ENCODE measurements at regions not wholly inside any gene's neighbourhood (a gene's known extent, or its start where the extent isn't known, plus 50 kb on each side); places are given as distances from the start of the nearest gene placed in this dataset.
A peak's percentile ranks its signal among the peaks of the same experiment; 100 is the strongest.
"Not testable (repeated sequence)": the region's sequence is repeated elsewhere in the genome, so short reads cannot be mapped to it uniquely, and the experiment has no call there.

DNA sequence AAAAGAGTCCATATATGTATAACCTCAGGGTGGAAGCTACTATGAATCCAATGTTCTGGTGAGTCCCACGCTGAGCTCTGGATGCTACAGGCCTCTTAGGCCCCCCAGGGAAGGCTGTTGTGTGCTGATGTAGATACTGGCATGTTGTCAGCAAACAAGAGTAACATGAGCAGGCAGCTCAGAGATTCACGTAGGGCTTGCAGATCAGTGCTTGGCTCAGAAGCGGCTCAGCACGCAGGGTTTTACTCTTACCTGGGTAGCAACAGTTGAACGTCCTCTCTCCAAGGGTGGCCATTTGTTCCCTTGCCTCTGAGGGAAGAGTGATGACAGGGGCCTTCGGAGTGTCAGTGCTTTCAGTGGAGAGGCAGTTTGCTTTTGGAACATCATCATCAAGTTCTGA lies 93.4 kb downstream of the ZFP64 start:
- no peak for DNase-seq

- no peak for DNase-seq
Measured at GRCh38 chr20:52096117-52096516, 95.5 kb downstream of the ZFP64 start.

GRCh38 chr20:52094693-52095092 lies 96.9 kb downstream of the ZFP64 start:
- DNase-seq, result no peak

- no peak for DNase-seq
Measured at GRCh38 chr20:52093575-52093974, 98.0 kb downstream of the ZFP64 start.

DNA sequence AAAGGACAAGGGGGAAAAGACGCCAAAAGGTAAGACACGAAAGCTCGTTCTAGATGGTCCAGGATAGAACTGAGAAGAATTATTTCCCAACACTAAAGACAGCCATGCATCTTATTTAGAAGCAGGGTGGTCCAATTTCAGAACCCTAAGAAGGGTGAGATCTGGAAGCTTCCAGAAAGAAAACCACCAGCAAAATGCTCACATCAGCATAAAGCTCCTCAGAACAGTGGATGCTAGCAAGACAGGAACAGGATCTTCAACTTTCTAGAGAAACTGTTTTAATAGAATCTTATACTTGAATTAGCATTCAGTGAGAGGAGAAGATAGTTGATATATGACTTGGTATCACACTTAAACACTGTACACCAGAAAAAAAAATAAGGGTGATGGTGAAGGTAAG lies 101.5 kb downstream of the ZFP64 start:
- DNase-seq, result no peak

DNA sequence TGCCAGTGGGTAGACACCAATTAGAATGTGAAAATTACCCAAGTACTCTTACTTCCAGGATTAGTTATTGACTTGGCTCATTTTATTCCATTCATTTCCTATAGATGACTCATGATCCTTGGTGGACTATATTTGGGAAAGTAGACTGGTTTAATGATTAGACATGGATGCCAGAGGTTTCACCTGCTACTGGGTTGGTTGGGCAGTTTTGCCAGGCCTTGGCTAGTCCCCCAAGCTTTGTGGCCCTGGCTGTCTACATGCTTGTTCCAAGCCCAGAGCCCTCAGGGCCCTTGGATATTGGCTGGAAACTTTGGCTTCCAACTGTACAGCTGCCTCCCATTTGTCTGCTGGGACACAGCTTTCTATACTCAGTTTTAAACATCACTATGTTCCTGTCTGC lies 104.1 kb downstream of the ZFP64 start:
- DNase-seq, result no peak

GRCh38 chr20:52086878-52087277 lies 104.7 kb downstream of the ZFP64 start:
- no peak for DNase-seq

- DNase-seq, result no peak
Measured at GRCh38 chr20:52084727-52085126, 106.9 kb downstream of the ZFP64 start.

DNA sequence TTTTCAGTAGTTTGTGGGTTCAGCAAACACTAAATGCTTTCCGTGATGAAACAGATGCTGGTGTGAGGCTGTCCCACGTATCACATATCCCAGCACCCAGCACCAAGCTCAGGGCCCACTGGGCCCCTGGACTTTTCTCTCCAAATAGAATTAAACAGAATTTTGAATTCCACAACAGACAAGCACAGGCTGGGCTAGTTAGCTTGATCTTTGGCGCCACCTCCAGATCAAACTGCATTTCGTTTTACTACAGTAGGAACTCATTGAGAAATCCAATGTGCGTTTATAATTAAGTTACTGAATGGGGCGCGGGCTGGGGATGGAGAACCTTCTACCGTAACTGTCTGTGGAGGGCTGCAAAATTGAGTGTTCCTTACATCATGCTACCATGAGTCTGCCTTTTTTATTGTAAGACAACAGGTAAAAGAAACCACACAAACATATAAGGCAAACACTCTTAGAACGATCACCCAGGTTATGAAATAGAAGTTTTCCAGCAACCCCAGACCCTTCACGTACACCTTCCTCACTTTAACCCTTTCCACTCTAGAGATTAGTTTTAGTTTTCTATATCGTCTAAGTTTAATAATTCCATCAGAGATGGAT lies 107.8 kb downstream of the ZFP64 start:
- peak; percentile 25 for DNase-seq

DNA sequence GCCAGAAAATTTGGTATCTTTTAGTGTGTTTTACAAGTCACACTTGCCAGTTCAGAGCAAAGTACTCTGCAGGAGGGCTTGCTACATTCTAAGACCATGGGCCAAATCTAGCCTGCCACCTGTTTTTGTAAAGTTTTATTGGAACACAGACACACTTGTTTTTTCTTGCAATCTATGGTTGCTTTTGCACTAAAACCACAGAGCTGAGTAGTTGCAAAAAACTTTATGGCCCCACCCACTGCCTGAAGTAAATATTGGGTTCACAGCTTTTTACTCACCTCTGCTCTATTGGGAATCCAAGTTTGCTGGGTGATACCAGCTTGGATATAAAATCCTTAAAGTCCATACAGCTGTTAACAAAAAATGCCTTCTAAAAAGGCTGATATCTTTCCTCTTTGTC lies 109.0 kb downstream of the ZFP64 start:
- no peak for DNase-seq

- no peak for DNase-seq
Measured at GRCh38 chr20:52081791-52082190, 109.8 kb downstream of the ZFP64 start.

DNA sequence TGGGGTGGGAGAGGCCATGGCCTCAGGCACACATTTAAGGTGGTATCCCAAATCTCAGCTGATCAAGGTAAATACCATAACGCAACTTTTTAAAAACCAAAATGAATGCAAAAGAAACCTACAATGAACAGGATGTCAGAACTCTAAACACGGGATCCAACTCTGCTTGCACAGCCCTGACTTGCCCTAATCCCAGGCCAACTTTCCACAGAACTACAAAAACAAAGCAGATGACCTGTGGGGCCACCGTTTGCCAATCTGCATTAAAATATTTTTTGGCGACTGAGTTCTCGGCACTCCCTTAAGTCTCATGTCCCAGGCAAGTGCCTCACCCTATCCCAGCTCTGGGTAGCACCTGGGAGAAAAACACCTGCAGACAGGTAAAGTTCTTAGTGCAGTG lies 110.5 kb downstream of the ZFP64 start:
- no peak for DNase-seq

DNA sequence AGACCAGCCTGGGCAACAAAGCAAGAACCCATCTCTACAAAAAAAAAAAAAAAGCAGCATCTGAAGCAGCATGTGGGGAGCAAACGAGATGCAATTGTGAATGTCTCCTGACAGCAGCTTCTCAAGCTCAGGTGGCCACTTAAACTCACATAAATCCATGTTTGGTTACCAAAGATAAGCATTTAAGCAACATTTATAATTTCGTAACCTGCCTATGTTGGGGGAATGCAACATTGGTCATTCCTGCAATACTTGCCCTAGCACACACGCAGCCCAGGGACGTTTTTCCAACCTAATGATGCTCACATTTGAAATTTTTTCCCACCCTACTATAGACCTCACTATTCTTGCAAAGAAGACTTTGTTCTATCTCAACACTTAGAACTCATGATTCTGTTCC lies 113.3 kb downstream of the ZFP64 start:
- DNase-seq, result no peak

GRCh38 chr20:52076164-52076563 lies 115.4 kb downstream of the ZFP64 start:
- DNase-seq, result peak; percentile 1

- DNase-seq, result no peak
Measured at GRCh38 chr20:52075400-52075799, 116.2 kb downstream of the ZFP64 start.

GRCh38 chr20:52071136-52071535 lies 120.4 kb downstream of the ZFP64 start:
- DNase-seq, result no peak

- DNase-seq, result no peak
Measured at GRCh38 chr20:52064931-52065330, 126.6 kb downstream of the ZFP64 start.

DNA sequence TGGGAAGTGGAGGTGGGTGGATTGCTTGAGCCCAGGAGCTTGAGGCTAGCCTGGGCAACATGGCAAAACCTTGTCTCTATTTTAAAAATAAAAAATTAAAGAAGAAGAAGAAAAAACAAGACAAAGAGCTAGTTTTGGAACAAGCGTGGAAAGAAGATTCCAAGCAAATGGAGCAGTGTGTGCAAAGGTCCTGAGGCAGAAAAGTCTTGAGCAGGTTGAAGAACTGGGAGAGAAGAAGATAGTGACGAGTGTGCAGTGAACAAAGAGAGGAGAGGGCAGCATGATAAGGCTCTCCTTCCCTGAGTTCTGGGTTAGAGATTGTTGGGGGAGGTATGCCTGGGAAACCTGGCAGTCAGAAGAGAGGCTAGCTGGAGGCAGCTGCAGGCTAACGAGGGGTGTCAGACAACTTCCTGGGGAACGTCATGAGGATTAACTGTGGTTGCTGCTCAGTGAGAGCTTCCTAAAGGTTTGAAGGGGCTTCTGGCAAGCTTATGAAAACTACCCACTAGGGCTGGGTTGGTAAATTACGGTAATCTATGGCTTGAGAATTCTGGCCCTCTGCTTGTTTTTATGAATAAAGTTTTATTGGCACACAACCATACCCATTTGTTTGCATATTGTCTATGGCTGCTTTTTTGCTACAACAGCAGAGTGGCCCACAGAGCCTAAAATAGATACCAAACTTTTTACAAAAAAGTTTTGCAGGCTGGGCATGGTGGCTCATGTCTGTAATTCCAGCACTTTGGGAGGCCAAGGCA lies 128.9 kb downstream of the ZFP64 start:
- DNase-seq, result no peak

GRCh38 chr20:52060794-52061714 lies 130.5 kb downstream of the ZFP64 start:
- DNase-seq, result no peak

GRCh38 chr20:52057133-52057532 lies 134.4 kb downstream of the ZFP64 start:
- not testable (repeated sequence) for DNase-seq

- DNase-seq, result no peak
Measured at GRCh38 chr20:52056203-52057062, 135.1 kb downstream of the ZFP64 start.

DNA sequence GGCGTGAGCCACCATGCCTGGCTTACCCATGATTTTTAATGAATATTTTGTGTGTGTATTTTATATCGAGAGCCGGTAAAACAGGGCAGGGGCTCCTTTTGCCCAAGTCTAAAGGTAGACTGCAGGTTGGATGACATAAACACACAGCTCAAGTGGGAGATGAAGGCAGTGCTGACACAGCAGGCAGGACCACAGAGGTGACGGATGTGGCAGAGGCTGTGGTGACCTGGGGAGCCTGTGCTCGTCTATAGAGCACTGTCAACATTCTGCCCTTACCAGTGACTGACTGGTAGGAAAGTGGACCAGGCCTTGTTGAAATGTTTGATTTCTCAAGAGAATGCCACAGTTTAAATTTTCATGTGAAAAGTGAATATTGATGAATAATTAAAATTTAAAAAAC lies 137.5 kb downstream of the ZFP64 start:
- DNase-seq, result no peak
